ENCODE measurements at regions not wholly inside any gene's neighbourhood (a gene's known extent, or its start where the extent isn't known, plus 50 kb on each side); places are given as distances from the start of the nearest gene placed in this dataset.
A peak's percentile ranks its signal among the peaks of the same experiment; 100 is the strongest.

DNA sequence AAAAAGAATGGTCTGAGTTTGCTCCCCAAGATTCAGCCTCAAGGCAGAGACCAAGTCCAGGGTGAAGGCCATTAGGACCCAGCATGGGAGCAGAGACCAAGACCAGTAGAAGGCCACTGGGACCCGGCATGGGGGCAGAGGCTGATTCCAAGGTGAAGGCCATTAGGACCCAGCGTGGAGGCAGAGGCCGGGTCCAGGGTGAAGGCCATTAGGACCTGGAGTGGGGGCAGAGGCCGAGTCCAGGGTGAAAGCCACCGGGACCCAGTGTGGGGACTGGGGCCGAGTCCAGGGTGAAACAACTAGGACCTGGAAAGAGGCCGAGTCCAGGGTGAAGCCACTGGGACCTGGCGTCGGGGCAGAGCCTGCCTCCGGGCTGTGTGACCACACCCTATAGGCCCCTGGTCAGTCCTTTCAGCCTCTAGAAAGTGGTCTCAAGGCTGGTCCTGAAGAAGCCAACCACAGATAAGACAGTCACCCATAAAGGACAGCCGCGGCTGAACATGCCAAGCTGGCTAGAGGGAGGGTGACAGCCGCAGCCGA lies 113.8 kb upstream of the SALL3 start:
- TF ChIP-seq, protein P1, sequence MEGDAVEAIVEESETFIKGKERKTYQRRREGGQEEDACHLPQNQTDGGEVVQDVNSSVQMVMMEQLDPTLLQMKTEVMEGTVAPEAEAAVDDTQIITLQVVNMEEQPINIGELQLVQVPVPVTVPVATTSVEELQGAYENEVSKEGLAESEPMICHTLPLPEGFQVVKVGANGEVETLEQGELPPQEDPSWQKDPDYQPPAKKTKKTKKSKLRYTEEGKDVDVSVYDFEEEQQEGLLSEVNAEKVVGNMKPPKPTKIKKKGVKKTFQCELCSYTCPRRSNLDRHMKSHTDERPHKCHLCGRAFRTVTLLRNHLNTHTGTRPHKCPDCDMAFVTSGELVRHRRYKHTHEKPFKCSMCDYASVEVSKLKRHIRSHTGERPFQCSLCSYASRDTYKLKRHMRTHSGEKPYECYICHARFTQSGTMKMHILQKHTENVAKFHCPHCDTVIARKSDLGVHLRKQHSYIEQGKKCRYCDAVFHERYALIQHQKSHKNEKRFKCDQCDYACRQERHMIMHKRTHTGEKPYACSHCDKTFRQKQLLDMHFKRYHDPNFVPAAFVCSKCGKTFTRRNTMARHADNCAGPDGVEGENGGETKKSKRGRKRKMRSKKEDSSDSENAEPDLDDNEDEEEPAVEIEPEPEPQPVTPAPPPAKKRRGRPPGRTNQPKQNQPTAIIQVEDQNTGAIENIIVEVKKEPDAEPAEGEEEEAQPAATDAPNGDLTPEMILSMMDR (IDR thresholded peaks at IDR 0.05), result no peak

DNA sequence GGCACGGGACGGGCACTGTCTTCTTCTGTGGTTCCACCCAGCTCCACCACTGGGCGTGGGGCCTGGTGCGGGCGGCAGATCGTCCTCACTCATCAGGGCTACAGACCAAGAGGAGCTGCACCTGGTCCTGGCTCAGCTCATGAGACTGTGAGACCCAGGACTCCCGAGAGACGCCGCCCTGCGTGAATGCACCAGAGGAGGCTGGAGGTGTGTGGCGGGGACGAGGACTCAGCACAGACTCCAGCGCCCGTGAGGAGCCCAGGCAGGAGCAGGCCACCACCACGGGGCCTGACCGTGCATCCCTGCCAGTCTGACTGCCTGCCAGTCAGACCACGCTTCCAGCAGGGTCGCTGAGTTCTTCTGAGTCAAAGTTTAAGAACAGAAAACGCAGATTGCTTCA lies 112.5 kb upstream of the SALL3 start:
- TF ChIP-seq, protein P1 (IDR thresholded peaks at IDR 0.05), result no peak

DNA sequence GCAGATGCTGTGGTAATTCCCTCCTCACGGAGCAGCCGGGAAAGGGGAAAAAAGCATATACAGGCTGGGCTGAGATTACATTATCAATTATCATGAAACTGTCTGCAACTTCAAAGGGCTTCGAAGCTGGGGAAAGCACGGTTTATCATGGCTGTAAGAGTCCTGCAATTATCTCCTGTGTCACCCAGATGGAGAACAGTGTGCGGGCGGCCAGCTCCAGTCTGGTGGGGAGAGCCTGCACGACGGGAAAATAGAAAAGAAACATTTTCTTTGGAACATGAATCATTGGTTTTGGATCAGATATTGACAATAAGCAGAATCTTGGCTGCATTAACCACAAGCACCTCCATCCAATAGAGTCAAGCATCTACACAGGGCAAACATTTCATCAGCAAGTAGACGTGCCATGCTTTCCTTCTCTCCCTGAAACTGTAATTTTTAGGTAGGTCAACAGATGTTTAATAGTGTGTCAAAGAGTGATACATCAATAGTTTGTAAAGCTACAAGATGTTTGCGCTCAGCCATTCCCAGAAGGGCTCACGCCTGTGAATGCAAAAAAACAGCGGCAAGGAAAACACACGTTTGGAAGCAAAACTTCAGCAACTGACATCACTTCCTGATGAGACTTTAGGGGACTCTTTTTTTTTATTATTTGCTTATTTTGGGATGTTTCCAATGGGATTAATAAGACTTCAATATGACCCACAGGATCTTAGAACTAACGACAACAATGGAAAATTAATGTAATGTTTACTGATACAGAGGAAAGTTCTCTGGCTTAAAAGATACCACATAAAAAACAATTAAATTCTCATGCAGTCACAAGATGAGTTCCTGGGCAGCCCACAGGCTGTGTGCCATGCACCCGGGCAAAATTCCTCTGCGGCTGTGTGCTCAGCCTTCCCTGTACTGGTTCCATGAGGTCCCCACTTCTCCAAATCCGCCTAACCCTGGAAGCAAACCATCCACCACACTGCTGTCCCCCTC lies 111.0 kb upstream of the SALL3 start:
- TF ChIP-seq, protein P1 (IDR thresholded peaks at IDR 0.05), result no peak

DNA sequence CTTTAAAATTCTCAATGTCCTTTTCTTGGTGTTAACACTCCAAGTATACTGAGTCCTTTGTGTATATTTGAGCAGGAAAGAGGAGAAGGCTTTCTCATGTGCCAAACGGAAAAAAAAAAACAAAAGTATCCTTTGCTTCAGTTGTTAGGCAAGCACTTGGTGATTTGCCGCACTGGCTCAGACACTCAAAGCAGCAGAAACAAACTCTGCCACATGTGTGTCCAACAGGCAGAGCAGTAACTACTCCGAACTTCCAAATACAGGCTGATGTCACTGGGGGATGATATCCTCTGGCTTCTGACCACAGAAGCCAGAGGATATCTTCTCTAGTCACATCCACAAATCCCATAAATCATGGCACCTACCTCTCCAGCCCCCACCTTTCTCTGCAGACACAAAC lies 108.0 kb upstream of the SALL3 start:
- TF ChIP-seq, protein P1 (IDR thresholded peaks at IDR 0.05), result no peak

DNA sequence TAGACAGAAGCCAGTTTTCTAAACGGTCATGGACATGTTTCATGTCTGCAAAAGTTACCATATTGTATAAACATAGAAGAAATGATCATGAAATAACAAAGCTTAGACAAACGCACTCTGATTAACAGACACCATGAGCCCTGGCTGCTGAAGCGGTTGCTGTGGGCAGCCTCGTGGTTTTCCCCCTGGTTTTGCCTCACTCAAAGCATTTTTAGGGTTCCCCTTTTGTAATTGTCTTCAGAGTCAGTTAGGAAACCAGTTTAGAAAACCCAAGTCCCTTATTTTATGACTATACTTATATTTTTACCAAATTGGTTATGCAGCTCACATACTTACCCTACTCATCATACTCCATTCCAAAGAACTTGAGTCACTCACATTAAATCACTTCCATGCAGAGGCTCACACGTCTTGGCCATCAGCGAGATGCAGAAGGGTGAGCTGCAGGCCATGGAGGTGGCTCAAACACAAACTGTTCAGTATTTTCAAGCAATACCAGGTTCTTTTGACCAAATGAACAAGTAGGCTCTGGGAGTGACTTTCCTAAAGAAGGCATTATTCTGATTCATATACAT lies 105.6 kb upstream of the SALL3 start:
- TF ChIP-seq, protein P1 (IDR thresholded peaks at IDR 0.05), result no peak

- TF ChIP-seq, protein P1 (IDR thresholded peaks at IDR 0.05), result peak; percentile 87
Observed at GRCh38 chr18:78875016-78875777, 104.4 kb upstream of the SALL3 start.

All from LNCAP (cell line).